DOHH2 (cell line): ENCODE measurements at regions not wholly inside any gene's neighbourhood (a gene's known extent, or its start where the extent isn't known, plus 50 kb on each side); places are given as distances from the start of the nearest gene placed in this dataset.

ENCODE experiments used
- H3F3A ChIP-seq: fragments of 200-600 bp; sonication (generic), shearing (Covaris generic); 2 replicates; pipeline ENCODE4 v1.6.0; 2016; ENCODE audit warnings: antibody characterized with exemption, mild to moderate bottlenecking; ENCODE audit not compliant: control insufficient read depth, insufficient read depth
- H3K27ac ChIP-seq: fragments of 200-600 bp; sonication (generic); 2 replicates; pipeline ENCODE4 v1.5.1; 2014; ENCODE audit warnings: low read depth, mild to moderate bottlenecking, low read length, moderate library complexity
- H3K27me3 ChIP-seq: fragments of 200-600 bp; sonication (generic); 2 replicates; pipeline ENCODE4 v1.6.1; 2014; ENCODE audit warnings: mild to moderate bottlenecking, low read length, mixed read lengths; ENCODE audit not compliant: control insufficient read depth
- H3K36me3 ChIP-seq: fragments of 200-600 bp; sonication (generic); 2 replicates; pipeline ENCODE4 v1.6.1; 2014; ENCODE audit warnings: mild to moderate bottlenecking, low read length, moderate library complexity, mixed read lengths; ENCODE audit not compliant: control insufficient read depth
- H3K4me1 ChIP-seq: fragments of 200-600 bp; sonication (generic); 2 replicates; pipeline ENCODE4 v1.6.1; 2014; ENCODE audit warnings: mild to moderate bottlenecking, low read length, mixed read lengths; ENCODE audit not compliant: control insufficient read depth
- H3K4me2 ChIP-seq: fragments of 200-600 bp; sonication (generic); 2 replicates; pipeline ENCODE4 v1.6.0; 2014; ENCODE audit warnings: mild to moderate bottlenecking, low read length, moderate library complexity
- H3K4me3 ChIP-seq: fragments of 200-600 bp; sonication (generic); 2 replicates; pipeline ENCODE4 v1.5.1; 2014; ENCODE audit warnings: mild to moderate bottlenecking, low read length, mixed read lengths
- H3K79me2 ChIP-seq: fragments of 200-600 bp; sonication (generic); 2 replicates; pipeline ENCODE4 v1.6.1; 2014; ENCODE audit warnings: mild to moderate bottlenecking, low read length, mixed read lengths; ENCODE audit not compliant: control insufficient read depth
- H3K9me2 ChIP-seq: fragments of 200-600 bp; sonication (generic); replicated peaks from 2 replicates; pipeline ENCODE4 v1.6.1; 2014; ENCODE audit warnings: mild to moderate bottlenecking, low read length, mixed read lengths; ENCODE audit not compliant: control insufficient read depth
- H3K9me3 ChIP-seq: fragments of 200-600 bp; sonication (generic); 2 replicates; pipeline ENCODE4 v1.6.1; 2014; ENCODE audit warnings: antibody characterized with exemption, low read length, mixed read lengths; ENCODE audit not compliant: control insufficient read depth, insufficient read depth
- H4K20me1 ChIP-seq: fragments of 200-600 bp; sonication (generic); 2 replicates; pipeline ENCODE4 v1.6.0; 2014; ENCODE audit warnings: low read depth, mild to moderate bottlenecking, antibody characterized with exemption, low read length, moderate library complexity; ENCODE audit not compliant: control insufficient read depth, insufficient read depth
- CTCF ChIP-seq: fragments of 200-600 bp; sonication (generic); IDR thresholded peaks from one replicate; pipeline ENCODE4 v1.5.1; 2014; ENCODE audit warnings: antibody characterized with exemption, mild to moderate bottlenecking, low read depth, low read length; ENCODE audit not compliant: poor library complexity, severe bottlenecking
- EZH2phosphoT487 ChIP-seq: fragments of 200-600 bp; sonication (generic); IDR thresholded peaks from 2 replicates; pipeline ENCODE4 v1.6.1; 2017; ENCODE audit warnings: borderline replicate concordance, mild to moderate bottlenecking, antibody characterized with exemption, low read length, moderate library complexity, mixed read lengths

GRCh38 chr9:85215416-85215815 is 526.3 kb downstream of the AGTPBP1 start:
- Histone ChIP-seq H3K36me3 (no peaks in the 10 kb centered on the region), H3K4me3 (no peak overlapping the region), H3K4me2 (no peak overlapping the region), H3K4me1 (no peaks in the 10 kb centered on the region), H3K79me2 (no peaks in the 10 kb centered on the region), H3K27ac (no peak overlapping the region), H3F3A (no peaks in the 10 kb centered on the region), H3K9me2 (no peaks in the 10 kb centered on the region), H3K9me3 (no peaks in the 10 kb centered on the region), H4K20me1 (no peaks in the 10 kb centered on the region), H3K27me3 (no peaks in the 10 kb centered on the region)
- TF ChIP-seq EZH2phosphoT487 (no peak), CTCF (no peak)

DNA sequence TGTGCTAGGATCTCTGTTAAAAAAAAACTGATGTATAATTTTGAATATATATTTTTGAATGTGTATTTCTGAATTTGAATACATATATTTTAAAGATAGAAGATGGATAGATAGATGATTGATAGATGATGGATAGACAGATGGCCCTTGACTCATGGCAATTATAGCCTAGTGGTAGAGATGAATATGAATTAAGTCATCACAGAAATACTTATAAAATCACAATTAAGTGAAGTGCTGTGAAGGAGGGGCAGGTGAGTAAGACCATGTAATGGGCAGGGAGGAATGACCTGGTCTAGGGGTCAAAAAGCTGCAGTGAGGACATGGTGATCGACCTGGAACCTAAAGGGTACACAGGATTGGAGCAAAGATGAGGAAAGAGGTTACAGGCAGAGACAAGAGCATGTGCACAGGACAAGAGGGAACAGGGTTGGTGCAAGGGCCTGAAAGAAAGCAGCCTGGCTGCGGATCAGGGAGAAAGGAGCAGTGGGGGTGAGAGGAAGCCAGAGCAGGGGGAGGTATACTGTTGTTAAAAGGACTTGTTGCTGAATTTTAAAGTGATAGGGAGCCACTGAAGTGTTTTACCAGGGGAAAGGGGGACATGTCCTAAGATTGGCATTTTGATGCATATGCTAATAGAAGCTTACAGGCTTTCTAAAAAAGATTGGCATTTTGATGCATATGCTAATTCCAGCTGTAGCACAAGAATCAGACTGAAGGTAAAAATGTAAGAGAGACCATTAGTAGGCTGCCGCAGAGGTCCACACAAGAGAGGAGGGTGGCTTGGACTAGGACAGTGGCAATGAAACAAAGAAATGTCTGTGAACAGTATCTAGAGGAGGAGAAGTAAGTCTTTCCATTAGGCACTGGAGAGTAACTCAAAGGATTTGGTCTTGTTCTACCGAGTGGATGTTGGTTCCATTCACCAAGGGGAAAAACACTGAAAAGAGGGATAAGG is 527.8 kb downstream of the AGTPBP1 start:
- Histone ChIP-seq H3K4me3 (no peak overlapping the region), H3K4me2 (no peak overlapping the region), H3K79me2 (no peaks in the 10 kb centered on the region), H3F3A (no peaks in the 10 kb centered on the region), H3K27me3 (no peaks in the 10 kb centered on the region), H3K27ac (no peak overlapping the region), H4K20me1 (no peaks in the 10 kb centered on the region), H3K36me3 (no peaks in the 10 kb centered on the region), H3K9me3 (no peaks in the 10 kb centered on the region), H3K4me1 (no peaks in the 10 kb centered on the region), H3K9me2 (no peaks in the 10 kb centered on the region)
- TF ChIP-seq EZH2phosphoT487: no peak
- no peak for TF ChIP-seq CTCF

GRCh38 chr9:85212887-85213286 is 528.9 kb downstream of the AGTPBP1 start:
- Histone ChIP-seq H3F3A (no peaks in the 10 kb centered on the region), H3K79me2 (no peaks in the 10 kb centered on the region), H3K36me3 (no peaks in the 10 kb centered on the region), H3K27ac (no peak overlapping the region), H3K9me2 (no peaks in the 10 kb centered on the region), H3K4me2 (no peak overlapping the region), H3K4me1 (no peaks in the 10 kb centered on the region), H3K4me3 (no peak overlapping the region), H3K27me3 (no peaks in the 10 kb centered on the region), H4K20me1 (no peaks in the 10 kb centered on the region), H3K9me3 (no peaks in the 10 kb centered on the region)
- TF ChIP-seq EZH2phosphoT487 (no peak), CTCF (no peak)
